ENCODE measurements at regions not wholly inside any gene's neighbourhood (a gene's known extent, or its start where the extent isn't known, plus 50 kb on each side); places are given as distances from the start of the nearest gene placed in this dataset.

DNA sequence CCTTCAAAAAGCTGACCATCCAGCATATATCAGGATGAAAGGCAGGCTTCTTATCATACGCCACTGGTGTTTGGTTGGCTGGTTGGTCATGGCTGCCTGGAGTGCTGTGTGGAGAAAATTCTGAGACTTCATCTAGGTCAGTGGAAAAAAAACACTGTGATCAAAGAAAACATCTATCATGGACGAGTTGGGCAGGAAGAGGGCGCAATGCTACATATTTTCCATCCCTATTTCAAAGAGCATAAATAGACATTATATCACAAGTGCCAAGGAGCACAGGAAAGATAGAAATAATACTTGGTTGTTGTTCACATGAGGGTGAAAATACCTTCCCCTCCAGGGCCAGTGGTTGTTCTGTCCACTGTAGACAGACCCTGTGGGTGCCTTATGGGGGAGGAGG, 128.4 kb upstream of the PLPP4 start:
- no peak overlapping the region for H3K4me3 Mint-ChIP-seq
- Histone ChIP-seq H3K9me3 (ENCODE audit: control extremely low read depth in 1 of 3, control insufficient read depth in 2 of 3, insufficient read depth in 1 of 3, low read length in 2 of 3) (peaks cover 0 to 2% (median 0%) of the 10 kb centered on the region in 3 donors), H3K36me3 (replicated peaks in 1 of 2; ENCODE audit: control extremely low read depth in 1 of 2, control insufficient read depth in 1 of 2, extremely low read depth in 1 of 2, insufficient read depth in 2 of 2, low read length in 1 of 2) (no peaks in the 10 kb centered on the region), H3K4me3 (ENCODE audit: control extremely low read depth in 1 of 5, extremely low read depth in 1 of 5, insufficient read depth in 1 of 5, low read depth in 2 of 5, low read length in 4 of 5) (no peak overlapping the region), H4K20me1 (ENCODE audit: control insufficient read depth, insufficient read depth, low read length, poor library complexity, severe bottlenecking) (no peaks in the 10 kb centered on the region), H3K4me2 (replicated peaks; ENCODE audit: low read depth, low read length, poor library complexity, severe bottlenecking) (no peak overlapping the region), H3K9ac (ENCODE audit: low read length) (no peak overlapping the region), H2AFZ (ENCODE audit: insufficient read depth, low read depth, low read length, poor library complexity, severe bottlenecking) (no peak overlapping the region), H3K4me1 (ENCODE audit: control insufficient read depth in 2 of 2, insufficient read depth in 2 of 2, low read length in 2 of 2) (no peaks in the 10 kb centered on the region), H3K79me2 (ENCODE audit: control insufficient read depth, insufficient read depth, low read length) (no peaks in the 10 kb centered on the region), H3K27me3 (replicated peaks in 1 of 4; ENCODE audit: control extremely low read depth in 1 of 4, control insufficient read depth in 3 of 4, insufficient read depth in 4 of 4, low read length in 3 of 4) (peaks cover 0 to 8% (median 3%) of the 10 kb centered on the region in 4 experiments), H3K27ac (ENCODE audit: low read length in 2 of 2) (no peak overlapping the region)
- ChIA-PET CTCF (interaction anchor here (2.8 kb wide), 1 partner anchor 9 kb away, joined by 12 read pairs; no protein-coding TSS in a partner anchor), POLR2A (no interaction called here)
- no peaks in the 10 kb centered on the region for H3K4me1 Mint-ChIP-seq
- H3K27me3 Mint-ChIP-seq: peaks cover 22% of the 10 kb centered on the region
- ATAC-seq (ENCODE audit: low read depth): no peak
- H3K27ac Mint-ChIP-seq: no peak overlapping the region
- no peak for DNase-seq
- H3K9me3 Mint-ChIP-seq (ENCODE audit: insufficient read depth): no peaks in the 10 kb centered on the region
- intact Hi-C loops (cut with micrococcal nuclease): no loop called here
- WGBS (ENCODE audit: insufficient coverage): 71% methylated on average over 1 of the region's 3 CpGs
- no peak for TF ChIP-seq EZH2 (IDR thresholded peaks at IDR 0.05; ENCODE audit: borderline replicate concordance, insufficient read depth, low read depth, low read length, poor library complexity, severe bottlenecking)
- TF ChIP-seq, protein P1, sequence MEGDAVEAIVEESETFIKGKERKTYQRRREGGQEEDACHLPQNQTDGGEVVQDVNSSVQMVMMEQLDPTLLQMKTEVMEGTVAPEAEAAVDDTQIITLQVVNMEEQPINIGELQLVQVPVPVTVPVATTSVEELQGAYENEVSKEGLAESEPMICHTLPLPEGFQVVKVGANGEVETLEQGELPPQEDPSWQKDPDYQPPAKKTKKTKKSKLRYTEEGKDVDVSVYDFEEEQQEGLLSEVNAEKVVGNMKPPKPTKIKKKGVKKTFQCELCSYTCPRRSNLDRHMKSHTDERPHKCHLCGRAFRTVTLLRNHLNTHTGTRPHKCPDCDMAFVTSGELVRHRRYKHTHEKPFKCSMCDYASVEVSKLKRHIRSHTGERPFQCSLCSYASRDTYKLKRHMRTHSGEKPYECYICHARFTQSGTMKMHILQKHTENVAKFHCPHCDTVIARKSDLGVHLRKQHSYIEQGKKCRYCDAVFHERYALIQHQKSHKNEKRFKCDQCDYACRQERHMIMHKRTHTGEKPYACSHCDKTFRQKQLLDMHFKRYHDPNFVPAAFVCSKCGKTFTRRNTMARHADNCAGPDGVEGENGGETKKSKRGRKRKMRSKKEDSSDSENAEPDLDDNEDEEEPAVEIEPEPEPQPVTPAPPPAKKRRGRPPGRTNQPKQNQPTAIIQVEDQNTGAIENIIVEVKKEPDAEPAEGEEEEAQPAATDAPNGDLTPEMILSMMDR (IDR thresholded peaks at IDR 0.05): no peak

DNA sequence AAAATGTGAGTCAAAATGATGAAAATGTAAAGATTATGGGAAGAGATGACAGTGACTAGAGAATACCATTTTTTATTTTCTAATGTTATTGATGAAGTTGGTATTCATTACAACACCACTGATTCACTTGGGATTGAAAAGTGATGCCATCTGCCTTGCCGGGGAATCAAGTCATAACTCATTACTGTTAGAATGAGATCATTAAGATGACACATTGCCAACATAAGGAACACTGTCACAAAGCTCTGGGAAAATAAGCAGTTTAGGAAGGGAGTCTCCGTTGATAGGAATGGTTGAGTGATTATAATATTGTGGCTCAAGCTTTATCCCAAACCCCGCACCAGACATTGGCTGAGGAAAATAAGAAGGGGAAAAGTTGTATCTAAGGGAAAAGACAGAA, 121.5 kb upstream of the PLPP4 start:
- POLR2A ChIA-PET: no interaction called here
- intact Hi-C loops (cut with micrococcal nuclease): no loop called here
- TF ChIP-seq, protein P1 (IDR thresholded peaks at IDR 0.05): no peak
- no peak for TF ChIP-seq EZH2 (IDR thresholded peaks at IDR 0.05; ENCODE audit: borderline replicate concordance, insufficient read depth, low read depth, low read length, poor library complexity, severe bottlenecking)
- Histone ChIP-seq H3K4me1 (ENCODE audit: control insufficient read depth in 2 of 2, insufficient read depth in 2 of 2, low read length in 2 of 2) (no peaks in the 10 kb centered on the region), H3K79me2 (ENCODE audit: control insufficient read depth, insufficient read depth, low read length) (no peaks in the 10 kb centered on the region), H3K27me3 (replicated peaks in 1 of 4; ENCODE audit: control extremely low read depth in 1 of 4, control insufficient read depth in 3 of 4, insufficient read depth in 4 of 4, low read length in 3 of 4) (peaks cover 0 to 4% (median 1%) of the 10 kb centered on the region in 4 experiments), H3K36me3 (replicated peaks in 1 of 2; ENCODE audit: control extremely low read depth in 1 of 2, control insufficient read depth in 1 of 2, extremely low read depth in 1 of 2, insufficient read depth in 2 of 2, low read length in 1 of 2) (no peaks in the 10 kb centered on the region), H4K20me1 (ENCODE audit: control insufficient read depth, insufficient read depth, low read length, poor library complexity, severe bottlenecking) (no peaks in the 10 kb centered on the region), H3K4me2 (replicated peaks; ENCODE audit: low read depth, low read length, poor library complexity, severe bottlenecking) (no peak overlapping the region), H3K9me3 (ENCODE audit: control extremely low read depth in 1 of 3, control insufficient read depth in 2 of 3, insufficient read depth in 1 of 3, low read length in 2 of 3) (no peaks in the 10 kb centered on the region), H3K27ac (ENCODE audit: low read length in 2 of 2) (no peak overlapping the region), H3K4me3 (ENCODE audit: control extremely low read depth in 1 of 5, extremely low read depth in 1 of 5, insufficient read depth in 1 of 5, low read depth in 2 of 5, low read length in 4 of 5) (no peak overlapping the region), H2AFZ (ENCODE audit: insufficient read depth, low read depth, low read length, poor library complexity, severe bottlenecking) (no peak overlapping the region), H3K9ac (ENCODE audit: low read length) (no peak overlapping the region)
- ATAC-seq (ENCODE audit: low read depth) (no peak), DNase-seq (no peak)
- 100% methylated on average over 2 of the region's 3 CpGs for WGBS (ENCODE audit: insufficient coverage)
- H3K27ac Mint-ChIP-seq: no peak overlapping the region
- H3K27me3 Mint-ChIP-seq: peaks cover 9% of the 10 kb centered on the region
- H3K4me3 Mint-ChIP-seq: no peak overlapping the region
- H3K4me1 Mint-ChIP-seq: no peaks in the 10 kb centered on the region
- CTCF ChIA-PET: no interaction called here
- H3K9me3 Mint-ChIP-seq (ENCODE audit: insufficient read depth): no peaks in the 10 kb centered on the region
